Neuronal stem cell (in vitro differentiated cells): ENCODE measurements at regions not wholly inside any gene's neighbourhood (a gene's known extent, or its start where the extent isn't known, plus 50 kb on each side); places are given as distances from the start of the nearest gene placed in this dataset.

Experiments
- DNase-seq: peaks from one replicate; pipeline ENCODE4 v3.0.0-alpha.2; 2013; ENCODE audit warnings: low spot score
- H2AFZ ChIP-seq: one replicate; pipeline ENCODE4 v1.6.1; 2013; ENCODE audit warnings: mild to moderate bottlenecking, low read length, inconsistent platforms
- H2AK5ac ChIP-seq: 2 replicates; pipeline ENCODE4 v1.6.1; 2013; ENCODE audit warnings: low read depth, mild to moderate bottlenecking, inconsistent platforms, low read length, moderate library complexity, mixed read lengths
- H2BK120ac ChIP-seq: 2 replicates; pipeline ENCODE4 v1.6.1; 2013; ENCODE audit warnings: low read depth, mild to moderate bottlenecking, inconsistent platforms, low read length, moderate library complexity, mixed read lengths
- H2BK12ac ChIP-seq: one replicate; pipeline ENCODE4 v1.6.1; 2013; ENCODE audit warnings: low read length, inconsistent platforms
- H2BK15ac ChIP-seq: 2 replicates; pipeline ENCODE4 v1.6.1; 2013; ENCODE audit warnings: mild to moderate bottlenecking, low read length, inconsistent platforms, mixed read lengths
- H2BK5ac ChIP-seq: one replicate; pipeline ENCODE4 v1.6.1; 2013; ENCODE audit warnings: inconsistent platforms, mild to moderate bottlenecking, low read length, moderate library complexity
- H3K14ac ChIP-seq: one replicate; pipeline ENCODE4 v1.6.1; 2013; ENCODE audit warnings: low read length, inconsistent platforms
- H3K18ac ChIP-seq: 2 replicates; pipeline ENCODE4 v1.6.1; 2013; ENCODE audit warnings: low read length, inconsistent platforms
- H3K23ac ChIP-seq: 2 replicates; pipeline ENCODE4 v1.6.1; 2013; ENCODE audit warnings: low read depth, mild to moderate bottlenecking, mixed read lengths, low read length, inconsistent platforms; ENCODE audit not compliant: poor library complexity
- H3K27ac ChIP-seq: replicated peaks from 3 replicates; pipeline ENCODE4 v1.5.1; 2013; ENCODE audit warnings: low read length, inconsistent platforms
- H3K27me3 ChIP-seq, 3 experiments: 2 replicates each; pipeline ENCODE4 v1.6.1; 2013; ENCODE audit warnings: low read length in 3 of 3, mild to moderate bottlenecking in 2 of 3, inconsistent platforms in 1 of 3, low read depth in 1 of 3, mixed read lengths in 1 of 3, moderate library complexity in 1 of 3; ENCODE audit not compliant: control insufficient read depth in 3 of 3, insufficient read depth in 3 of 3
- H3K36me3 ChIP-seq, 2 donors: replicated peaks in 1 of 2; 2 replicates each; pipeline ENCODE4 v1.6.1; 2013; ENCODE audit warnings: low read length in 2 of 2; ENCODE audit not compliant: control insufficient read depth in 2 of 2, insufficient read depth in 2 of 2
- H3K4ac ChIP-seq: 2 replicates; pipeline ENCODE4 v1.6.1; 2013; ENCODE audit warnings: inconsistent platforms, mild to moderate bottlenecking, low read length, moderate library complexity
- H3K4me1 ChIP-seq, 2 donors: 1 replicate in 1 of 2; 2 replicates in 1 of 2; pipeline ENCODE4 v1.6.1; 2013; ENCODE audit warnings: low read length in 2 of 2, low read depth in 1 of 2; ENCODE audit not compliant: control insufficient read depth in 2 of 2, insufficient read depth in 1 of 2
- H3K4me2 ChIP-seq: one replicate; pipeline ENCODE4 v1.6.1; 2013; ENCODE audit warnings: mild to moderate bottlenecking, low read length, inconsistent platforms; ENCODE audit not compliant: insufficient read depth, poor library complexity, severe bottlenecking
- H3K4me3 ChIP-seq, 2 donors: 2 replicates each; pipeline ENCODE4 v1.5.1; 2013; ENCODE audit warnings: low read length in 2 of 2, mild to moderate bottlenecking in 2 of 2, inconsistent platforms in 1 of 2, moderate library complexity in 1 of 2
- H3K79me1 ChIP-seq: one replicate; pipeline ENCODE4 v1.6.1; 2013; ENCODE audit warnings: low read depth, mild to moderate bottlenecking, inconsistent platforms, low read length, moderate library complexity
- H3K9ac ChIP-seq: one replicate; pipeline ENCODE4 v1.6.1; 2013; ENCODE audit warnings: mild to moderate bottlenecking, low read depth, low read length, inconsistent platforms; ENCODE audit not compliant: poor library complexity
- H3K9me3 ChIP-seq, 2 donors: replicated peaks in 1 of 2; 2 replicates each; pipeline versions ENCODE3 to v1.6.1; 2013; ENCODE audit warnings: low read length in 2 of 2, mild to moderate bottlenecking in 2 of 2, inconsistent platforms in 1 of 2, low read depth in 1 of 2, mixed read lengths in 1 of 2, moderate library complexity in 1 of 2; ENCODE audit not compliant: control insufficient read depth in 2 of 2, insufficient read depth in 1 of 2
- H4K8ac ChIP-seq: one replicate; pipeline ENCODE4 v1.6.1; 2013; ENCODE audit warnings: low read depth, mild to moderate bottlenecking, inconsistent platforms, low read length, moderate library complexity
- H4K91ac ChIP-seq: one replicate; pipeline ENCODE4 v1.6.1; 2013; ENCODE audit warnings: low read length, low read depth, mild to moderate bottlenecking, inconsistent platforms; ENCODE audit not compliant: poor library complexity
- WGBS, 2 donors: extraction: QIAGEN DNeasy Blood & Tissue Kit; methylation state at CpG; one replicate each; pipeline ENCODE4 v1.1.7; 2013; ENCODE audit warnings: missing lambda C conversion rate in 2 of 2, mixed read lengths in 1 of 2; ENCODE audit not compliant: insufficient read length in 2 of 2, insufficient replicate concordance in 1 of 2; ENCODE audit errors: extremely low coverage in 2 of 2; 5-methylcytosine and 5-hydroxymethylcytosine counted together

DNA sequence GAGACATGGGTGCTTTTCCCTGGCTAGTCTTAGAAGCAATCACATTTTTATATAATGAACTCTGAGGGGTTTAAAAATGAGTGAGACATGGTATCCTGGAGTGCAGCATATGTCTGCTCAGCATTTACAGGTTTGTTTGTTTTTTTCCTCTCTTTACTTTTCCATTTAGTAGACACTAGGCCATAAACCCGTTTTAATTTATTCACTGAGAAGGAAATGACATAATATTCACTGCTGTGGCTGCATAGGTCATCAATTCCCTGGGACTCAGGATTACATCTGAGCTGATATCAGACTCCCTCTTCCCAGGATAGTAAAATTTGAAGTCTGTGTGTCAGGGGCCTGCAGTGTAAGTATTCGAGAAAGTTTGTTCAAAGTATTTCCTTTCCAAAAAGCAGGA lies 178.9 kb upstream of the SPRY1 start:
- H3K79me1 ChIP-seq: no peaks in the 10 kb centered on the region
- no peak overlapping the region for H3K9ac ChIP-seq
- no peak overlapping the region for H2AFZ ChIP-seq
- no peak overlapping the region for H2BK5ac ChIP-seq
- no peaks in the 10 kb centered on the region for H3K9me3 ChIP-seq
- no peak overlapping the region for H3K4ac ChIP-seq
- no peak overlapping the region for H2AK5ac ChIP-seq
- no peaks in the 10 kb centered on the region for H3K36me3 ChIP-seq
- no peak overlapping the region for H3K27ac ChIP-seq
- no peak overlapping the region for H3K4me2 ChIP-seq
- H3K27me3 ChIP-seq: no peaks in the 10 kb centered on the region
- no peak overlapping the region for H2BK12ac ChIP-seq
- DNase-seq: no peak
- no peak overlapping the region for H4K91ac ChIP-seq
- no peak overlapping the region for H3K18ac ChIP-seq
- no peak overlapping the region for H4K8ac ChIP-seq
- H3K4me1 ChIP-seq: peaks cover 2 to 4% of the 10 kb centered on the region in 2 donors
- no peak overlapping the region for H2BK120ac ChIP-seq
- H3K23ac ChIP-seq: no peak overlapping the region
- H3K4me3 ChIP-seq: no peak overlapping the region
- H2BK15ac ChIP-seq: no peak overlapping the region
- H3K14ac ChIP-seq: no peak overlapping the region
- WGBS, 2 donors: no CpG with 5 or more reads among the region's 2 CpGs

DNA sequence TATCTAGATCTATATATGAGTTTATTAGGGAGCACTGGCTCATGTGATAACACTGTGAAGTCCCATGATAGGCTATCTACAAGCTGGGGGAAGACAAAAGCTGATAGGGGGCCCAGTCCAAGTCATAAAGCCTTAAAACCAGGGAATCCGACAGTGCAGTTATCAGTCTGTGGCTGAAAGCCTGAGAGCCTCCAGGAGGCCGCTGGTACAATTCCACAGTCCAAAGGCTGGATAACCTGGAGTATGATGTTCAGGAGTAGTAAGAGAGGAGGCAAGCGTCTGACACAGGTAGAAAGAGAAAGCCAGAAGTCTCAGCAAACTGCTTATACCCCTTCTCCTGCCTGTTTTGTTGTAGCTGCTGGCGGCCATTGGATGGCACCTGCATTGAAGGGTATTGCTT lies 177.6 kb upstream of the SPRY1 start:
- Histone ChIP-seq H3K18ac (no peak overlapping the region), H2BK5ac (no peak overlapping the region), H3K27me3 (no peaks in the 10 kb centered on the region), H3K79me1 (no peaks in the 10 kb centered on the region), H4K8ac (no peak overlapping the region), H3K9ac (no peak overlapping the region), H3K4ac (no peak overlapping the region), H3K9me3 (peaks cover 0 to 1% of the 10 kb centered on the region in 2 donors), H3K4me1 (peaks cover 2 to 4% of the 10 kb centered on the region in 2 donors), H2BK15ac (no peak overlapping the region), H3K36me3 (peaks cover 0 to 2% of the 10 kb centered on the region in 2 donors), H2AFZ (no peak overlapping the region), H2AK5ac (no peak overlapping the region), H3K4me2 (no peak overlapping the region), H3K14ac (no peak overlapping the region), H2BK120ac (no peak overlapping the region), H2BK12ac (no peak overlapping the region), H3K23ac (no peak overlapping the region), H4K91ac (no peak overlapping the region), H3K4me3 (no peak overlapping the region), H3K27ac (no peak overlapping the region)
- no peak for DNase-seq
- no CpG with 5 or more reads among the region's 4 CpGs for WGBS, 2 donors

DNA sequence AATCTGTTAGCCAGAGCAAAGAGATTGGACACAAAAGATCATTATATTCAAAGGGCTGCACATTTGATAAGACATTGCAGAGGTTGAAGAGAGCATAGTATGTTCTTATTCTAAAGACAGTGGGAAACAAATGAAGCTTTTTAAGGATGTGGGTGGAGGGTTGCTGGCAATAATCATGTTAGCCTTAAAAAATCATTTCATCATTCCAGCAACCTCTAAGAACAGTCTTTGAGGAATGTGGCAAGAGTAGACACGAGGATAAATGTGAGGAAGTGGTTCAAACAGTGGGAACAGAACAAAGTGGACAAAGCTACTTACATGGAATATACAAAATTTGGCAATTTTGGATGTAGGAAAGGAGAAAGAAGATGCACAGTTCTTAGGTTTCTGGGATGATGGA lies 167.3 kb upstream of the SPRY1 start:
- no peak overlapping the region for H2BK12ac ChIP-seq
- H3K4me3 ChIP-seq: no peak overlapping the region
- no peak overlapping the region for H2AK5ac ChIP-seq
- no CpG with 5 or more reads among the region's 1 CpG for WGBS, 2 donors
- no peak overlapping the region for H3K9ac ChIP-seq
- no peaks in the 10 kb centered on the region for H3K79me1 ChIP-seq
- no peak overlapping the region for H3K23ac ChIP-seq
- H2BK15ac ChIP-seq: no peak overlapping the region
- H3K4me2 ChIP-seq: no peak overlapping the region
- H4K91ac ChIP-seq: no peak overlapping the region
- no peaks in the 10 kb centered on the region for H3K27me3 ChIP-seq
- H3K27ac ChIP-seq: no peak overlapping the region
- H4K8ac ChIP-seq: no peak overlapping the region
- H3K4me1 ChIP-seq: peaks cover 0 to 12% of the 10 kb centered on the region in 2 donors
- H3K9me3 ChIP-seq: peaks cover 0 to 5% of the 10 kb centered on the region in 2 donors
- no peaks in the 10 kb centered on the region for H3K36me3 ChIP-seq
- H3K14ac ChIP-seq: no peak overlapping the region
- H2AFZ ChIP-seq: no peak overlapping the region
- H3K18ac ChIP-seq: no peak overlapping the region
- H2BK5ac ChIP-seq: no peak overlapping the region
- H2BK120ac ChIP-seq: no peak overlapping the region
- no peak overlapping the region for H3K4ac ChIP-seq
- DNase-seq: no peak

DNA sequence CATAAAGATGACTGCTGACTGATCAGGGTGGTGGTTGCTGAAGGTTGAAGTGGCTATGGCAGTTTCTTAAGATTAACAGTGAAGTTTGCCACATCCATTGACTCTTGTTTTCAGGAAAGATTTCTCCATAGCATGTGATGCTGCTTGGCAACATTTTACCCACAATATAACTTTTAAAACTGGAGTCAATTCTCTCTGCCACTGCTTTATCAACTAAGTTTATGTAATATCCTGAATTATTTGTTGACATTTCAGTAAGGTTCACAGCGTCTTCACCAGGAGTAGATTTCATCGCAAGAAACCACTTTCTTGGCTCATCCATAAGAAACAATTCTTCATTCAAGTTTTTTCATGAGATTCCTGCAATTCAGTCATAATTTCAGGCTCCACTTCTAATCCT lies 166.5 kb upstream of the SPRY1 start:
- no peaks in the 10 kb centered on the region for H3K36me3 ChIP-seq
- H3K14ac ChIP-seq: no peak overlapping the region
- no peak overlapping the region for H3K4me2 ChIP-seq
- H4K91ac ChIP-seq: no peak overlapping the region
- no CpG with 5 or more reads among the region's 2 CpGs for WGBS, 2 donors
- H3K9me3 ChIP-seq: peaks cover 0 to 5% of the 10 kb centered on the region in 2 donors
- H3K4me1 ChIP-seq: peaks cover 0 to 12% of the 10 kb centered on the region in 2 donors
- no peak overlapping the region for H3K18ac ChIP-seq
- H3K27ac ChIP-seq: no peak overlapping the region
- no peaks in the 10 kb centered on the region for H3K27me3 ChIP-seq
- H3K79me1 ChIP-seq: no peaks in the 10 kb centered on the region
- no peak overlapping the region for H3K4me3 ChIP-seq
- no peak overlapping the region for H2BK12ac ChIP-seq
- no peak overlapping the region for H4K8ac ChIP-seq
- no peak overlapping the region for H3K4ac ChIP-seq
- H2AFZ ChIP-seq: no peak overlapping the region
- no peak overlapping the region for H2AK5ac ChIP-seq
- H2BK5ac ChIP-seq: no peak overlapping the region
- H2BK15ac ChIP-seq: no peak overlapping the region
- no peak overlapping the region for H2BK120ac ChIP-seq
- H3K23ac ChIP-seq: no peak overlapping the region
- DNase-seq: no peak
- no peak overlapping the region for H3K9ac ChIP-seq
